Daoy (cell line): ENCODE measurements at regions not wholly inside any gene's neighbourhood (a gene's known extent, or its start where the extent isn't known, plus 50 kb on each side); places are given as distances from the start of the nearest gene placed in this dataset.
A peak's percentile ranks its signal among the peaks of the same experiment; 100 is the strongest.

Experiments used
- DNase-seq: peaks from one replicate; pipeline ENCODE4 v3.0.0-alpha.2; 2015; ENCODE audit warnings: low read depth

GRCh38 chr11:122348659-122349409 is 232.8 kb upstream of the BLID start:
- DNase-seq, result no peak

DNA sequence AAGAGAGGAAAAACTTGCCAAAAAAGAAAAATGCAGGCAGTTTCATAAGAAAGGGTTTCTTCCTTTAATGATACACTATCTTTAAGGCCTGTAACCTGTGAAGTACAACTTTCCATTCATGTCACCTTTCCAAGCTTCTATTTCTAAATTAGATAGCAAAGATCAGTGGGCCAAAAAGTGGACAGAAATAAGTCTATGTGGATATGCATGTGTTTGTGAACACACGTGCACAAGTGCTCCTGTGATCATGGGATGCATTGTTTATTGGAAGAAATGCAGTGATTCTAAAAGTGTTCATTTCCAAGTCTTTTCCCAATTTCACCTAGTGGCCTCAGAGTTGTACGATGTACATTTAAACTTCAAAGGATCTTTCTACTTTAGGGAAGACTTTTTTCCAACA is 230.0 kb upstream of the BLID start:
- no peak for DNase-seq

DNA sequence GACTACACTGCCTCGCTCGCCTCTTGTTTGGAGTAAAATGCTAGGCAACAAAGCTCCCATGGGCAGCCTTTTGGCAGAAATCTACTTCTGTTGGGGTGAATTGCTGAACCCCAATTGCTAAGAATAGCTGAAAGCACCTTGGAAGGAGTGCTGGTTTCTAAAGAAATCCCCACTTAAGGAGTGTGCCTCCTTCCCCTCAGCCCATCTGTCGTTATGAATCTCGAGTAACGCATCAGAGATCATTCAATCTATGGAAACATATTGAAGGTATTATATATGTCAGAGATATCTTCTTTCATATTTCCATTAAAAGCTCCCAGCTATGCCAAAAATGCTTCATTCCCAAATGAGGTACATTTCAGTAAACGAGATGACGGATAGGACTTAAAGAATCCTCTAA is 229.6 kb upstream of the BLID start:
- DNase-seq, result no peak

DNA sequence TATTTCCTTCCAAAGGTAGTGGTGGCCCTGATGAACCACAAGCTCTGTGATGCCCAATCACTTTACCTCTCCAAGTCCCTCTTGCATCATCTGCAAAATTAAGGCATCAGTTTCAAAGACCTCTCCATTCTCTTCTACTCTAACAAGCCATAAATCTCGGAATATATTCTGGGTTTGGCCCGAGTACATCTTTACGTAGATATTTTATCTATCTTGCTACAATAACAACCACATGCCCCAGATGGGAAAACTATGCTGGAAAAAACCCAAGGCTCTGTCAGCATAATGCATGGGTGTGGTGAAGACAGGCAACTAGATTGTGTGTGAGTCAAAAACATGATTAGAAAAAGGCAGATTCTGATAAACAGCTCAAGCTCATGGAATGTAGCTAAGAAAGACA is 228.2 kb upstream of the BLID start:
- DNase-seq, result peak; percentile 62

DNA sequence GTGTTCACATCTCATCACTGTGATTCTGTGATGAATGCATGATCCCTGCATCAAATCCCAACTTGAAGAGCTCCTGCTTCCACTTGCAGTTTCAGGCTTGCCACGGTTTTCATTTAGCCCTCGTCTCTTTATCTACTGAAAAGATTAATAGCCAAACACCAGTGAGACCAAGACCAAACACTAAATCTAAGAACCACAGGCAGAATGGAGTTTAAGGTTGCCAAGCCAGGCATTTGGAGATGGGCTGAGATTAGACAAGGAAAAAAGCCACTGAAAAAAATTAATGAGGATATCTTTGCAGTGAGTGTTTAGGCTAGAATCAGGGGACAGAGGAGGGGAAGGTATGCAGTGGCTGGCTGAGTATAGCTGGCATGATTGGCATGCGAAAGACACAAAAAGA is 227.2 kb upstream of the BLID start:
- DNase-seq, result peak; percentile 7

- no peak for DNase-seq
These were observed 226.2 kb upstream of the BLID start for GRCh38 chr11:122342089-122342744.

GRCh38 chr11:122341477-122341876 is 225.5 kb upstream of the BLID start:
- DNase-seq, result no peak

GRCh38 chr11:122340607-122341290 is 224.7 kb upstream of the BLID start:
- DNase-seq, result no peak

DNA sequence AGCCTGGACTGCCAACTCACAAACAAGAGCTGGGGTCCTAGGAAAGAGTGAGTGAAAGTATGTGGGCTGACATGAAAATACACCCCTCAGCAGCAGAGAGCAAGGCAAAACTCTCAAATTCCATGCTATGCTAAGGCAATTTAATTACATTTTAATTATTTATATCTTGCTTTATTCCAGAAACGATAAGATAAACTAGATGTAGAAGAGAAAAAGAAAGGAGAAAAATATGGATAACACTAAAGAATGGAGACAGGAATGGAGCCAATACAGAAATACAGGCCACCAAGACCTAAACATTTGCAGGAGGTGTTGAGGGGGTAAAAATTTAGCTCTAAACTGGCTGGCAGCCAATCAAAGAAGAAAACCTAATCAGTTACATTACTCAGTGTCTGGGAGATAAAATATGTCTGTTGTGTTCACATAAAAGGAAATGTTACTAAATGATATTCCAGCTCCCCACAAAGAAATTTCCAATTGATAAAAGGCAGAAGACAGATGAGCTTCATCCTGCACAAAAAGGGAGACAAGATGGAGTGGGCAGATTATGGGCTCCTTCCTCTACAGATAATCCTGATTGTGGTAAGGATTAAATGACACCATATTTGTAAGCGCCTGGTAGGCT is 223.5 kb upstream of the BLID start:
- no peak for DNase-seq

DNA sequence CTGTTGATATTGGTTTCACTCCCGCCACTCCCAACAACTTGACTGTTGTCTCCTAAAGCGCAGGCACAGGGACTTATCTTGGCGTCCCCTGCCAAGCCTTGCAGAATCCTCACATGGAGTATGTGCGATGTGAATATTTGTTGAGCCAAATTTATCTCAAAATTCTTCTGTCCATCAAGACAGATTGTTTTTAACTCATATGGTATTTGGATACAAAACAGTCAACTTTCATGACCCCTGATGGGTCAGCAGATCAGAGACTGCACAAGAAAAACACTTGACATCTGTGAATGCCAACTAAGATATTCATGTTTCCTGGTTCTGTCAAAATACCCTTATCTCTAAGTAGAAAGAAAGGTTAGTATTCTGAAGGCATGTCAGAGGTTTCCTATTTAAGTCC is 221.7 kb upstream of the BLID start:
- DNase-seq, result no peak

GRCh38 chr11:122337241-122337640 is 221.2 kb upstream of the BLID start:
- no peak for DNase-seq

- DNase-seq, result no peak
These were observed 220.7 kb upstream of the BLID start for GRCh38 chr11:122336706-122337105.

DNA sequence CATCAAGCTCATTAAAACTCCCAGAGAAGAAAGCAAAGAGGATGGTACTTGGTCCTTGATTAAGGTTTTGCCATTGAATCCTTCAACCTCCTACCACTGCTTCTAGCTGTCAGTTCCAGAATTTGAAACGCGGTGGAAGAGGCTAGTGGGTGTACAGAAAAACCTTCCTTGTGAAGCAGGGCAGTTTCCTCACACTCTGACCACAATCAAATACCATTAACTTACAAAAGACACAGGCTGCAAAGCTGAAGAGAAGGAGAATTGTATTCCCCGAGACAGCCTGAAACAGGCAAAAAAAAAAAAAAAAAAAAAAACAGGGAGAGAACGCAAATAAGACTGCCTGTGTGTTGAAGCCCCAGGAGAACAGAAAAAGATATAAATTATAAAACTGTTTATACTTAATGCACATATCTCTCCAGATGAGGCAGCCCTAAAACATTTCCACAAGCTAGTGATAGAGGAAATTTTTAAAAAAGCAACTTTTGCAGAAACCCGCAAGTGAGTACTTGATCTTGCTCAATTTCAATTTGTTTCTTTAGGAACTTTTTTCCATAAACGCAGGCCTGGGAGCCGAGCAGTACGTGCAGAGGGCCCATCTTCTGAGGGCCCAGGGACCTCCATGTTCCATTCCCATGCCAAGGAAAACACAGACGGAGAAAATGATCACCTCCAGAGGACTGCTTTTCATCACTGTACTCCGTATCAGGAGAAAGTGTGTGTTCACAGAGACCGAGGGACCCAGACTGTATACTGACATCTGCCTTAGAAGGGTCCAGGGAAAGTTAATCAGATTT is 218.7 kb upstream of the BLID start:
- DNase-seq, result no peak

GRCh38 chr11:122333467-122333866 is 217.5 kb upstream of the BLID start:
- no peak for DNase-seq

- DNase-seq, result no peak
These were observed 215.1 kb upstream of the BLID start for GRCh38 chr11:122331079-122331478.

DNA sequence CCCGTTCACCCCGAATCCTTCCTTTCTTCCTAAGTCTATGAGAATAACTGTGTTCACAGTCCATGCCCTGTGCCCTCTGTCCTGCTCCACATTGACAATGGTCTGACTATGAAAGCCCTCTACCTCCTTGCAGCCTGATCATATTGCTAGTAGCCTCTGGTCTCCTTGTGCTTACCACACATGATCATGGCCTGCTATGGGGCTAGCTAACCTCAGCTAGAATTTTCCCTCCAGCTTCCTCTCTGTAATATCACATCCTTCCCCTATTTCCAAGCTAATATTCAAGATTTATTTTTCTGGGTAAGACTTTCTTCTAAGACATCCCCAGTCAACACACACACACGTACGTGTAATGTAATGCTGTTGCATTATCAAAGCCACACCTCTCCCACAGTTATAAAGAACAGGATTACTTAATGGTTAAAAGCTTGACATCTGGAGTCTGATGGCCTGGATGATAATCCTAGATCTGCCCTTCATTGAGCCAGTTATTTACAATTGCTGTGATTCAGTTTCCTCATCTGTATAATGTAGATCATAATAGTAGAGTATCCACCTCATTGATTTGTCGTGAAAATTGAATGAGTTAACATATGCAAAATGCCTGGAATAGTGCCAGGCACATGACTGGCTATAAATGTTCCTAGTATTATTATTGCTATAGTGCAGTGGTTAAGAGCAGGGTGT is 214.4 kb upstream of the BLID start:
- DNase-seq, result no peak

- no peak for DNase-seq
These were observed 211.5 kb upstream of the BLID start for GRCh38 chr11:122327528-122327927.

GRCh38 chr11:122323754-122324421 is 207.9 kb upstream of the BLID start:
- no peak for DNase-seq

DNA sequence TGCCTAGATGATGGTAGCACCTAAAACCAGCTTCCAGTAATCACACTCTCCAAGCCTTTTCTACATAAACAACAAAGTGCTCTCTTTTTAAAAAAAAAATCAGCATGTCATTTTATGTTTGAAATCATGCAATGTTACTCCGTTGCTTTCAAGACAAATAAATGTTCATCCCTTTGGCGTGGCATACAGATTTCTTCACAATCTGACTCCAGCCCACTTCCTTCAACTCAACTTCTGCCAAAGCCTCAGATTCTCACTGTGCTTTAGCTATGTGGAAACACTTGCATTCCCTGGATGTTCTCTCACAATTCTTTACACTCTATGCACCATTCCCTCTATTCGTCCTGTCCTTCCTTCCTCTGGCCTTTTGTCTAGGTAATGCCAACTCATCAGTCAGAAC is 206.3 kb upstream of the BLID start:
- no peak for DNase-seq

- no peak for DNase-seq
These were observed 204.7 kb upstream of the BLID start for GRCh38 chr11:122320671-122321070.
